HG03521 (cell line): ENCODE measurements at regions not wholly inside any gene's neighbourhood (a gene's known extent, or its start where the extent isn't known, plus 50 kb on each side); places are given as distances from the start of the nearest gene placed in this dataset.

Experiments used
- ATAC-seq: cut with Tn5 transposase; IDR thresholded peaks from one replicate; pipeline ENCODE4 v1.9.1; 2021; ENCODE audit warnings: mild to moderate bottlenecking, moderate library complexity; ENCODE audit not compliant: unreplicated experiment

- ATAC-seq: no peak
These were observed 74.3 kb upstream of the CES5A start for GRCh38 chr16:55949518-55949917.

DNA sequence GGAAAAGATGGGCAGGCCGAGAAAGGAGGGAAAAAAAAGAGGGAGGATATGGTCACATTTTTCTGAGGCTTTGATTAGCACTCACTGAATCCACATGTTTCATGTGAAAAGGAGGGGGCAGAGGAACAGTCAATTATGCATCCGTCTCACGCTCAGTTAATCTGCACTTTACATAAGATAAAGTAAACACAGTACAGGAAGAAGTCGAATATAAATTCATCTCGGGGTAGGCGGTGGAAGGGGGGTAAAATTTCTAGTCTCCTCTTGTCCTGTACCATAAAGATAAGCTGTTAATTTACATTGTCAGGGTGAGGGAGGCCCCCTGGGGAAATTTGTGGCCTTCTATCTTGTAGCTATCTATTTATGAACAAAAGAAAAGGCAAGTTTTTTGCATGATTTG lies 73.1 kb upstream of the CES5A start:
- no peak for ATAC-seq

GRCh38 chr16:55947366-55947765 lies 72.2 kb upstream of the CES5A start:
- no peak for ATAC-seq

DNA sequence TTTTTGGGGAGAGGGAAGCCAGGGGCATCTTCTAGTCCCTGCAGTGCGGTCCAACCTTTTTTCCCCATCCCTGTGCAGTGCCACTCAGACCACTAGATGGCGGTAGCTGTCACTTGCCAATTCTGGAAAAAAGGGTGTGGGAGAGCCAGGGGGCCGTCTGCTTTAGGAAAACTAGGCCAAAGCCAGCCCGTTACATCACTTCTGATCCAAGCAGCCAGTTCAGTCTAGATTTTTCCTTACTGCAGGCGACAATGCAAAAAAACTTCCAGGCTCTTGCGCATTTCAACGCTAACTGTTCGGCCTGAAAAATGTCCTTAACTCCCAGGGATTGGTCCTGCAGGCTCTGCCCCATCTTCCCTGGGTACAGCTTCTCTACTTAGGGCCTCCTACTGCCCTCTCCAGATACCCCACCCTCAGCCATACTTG lies 69.2 kb upstream of the CES5A start:
- ATAC-seq: no peak

DNA sequence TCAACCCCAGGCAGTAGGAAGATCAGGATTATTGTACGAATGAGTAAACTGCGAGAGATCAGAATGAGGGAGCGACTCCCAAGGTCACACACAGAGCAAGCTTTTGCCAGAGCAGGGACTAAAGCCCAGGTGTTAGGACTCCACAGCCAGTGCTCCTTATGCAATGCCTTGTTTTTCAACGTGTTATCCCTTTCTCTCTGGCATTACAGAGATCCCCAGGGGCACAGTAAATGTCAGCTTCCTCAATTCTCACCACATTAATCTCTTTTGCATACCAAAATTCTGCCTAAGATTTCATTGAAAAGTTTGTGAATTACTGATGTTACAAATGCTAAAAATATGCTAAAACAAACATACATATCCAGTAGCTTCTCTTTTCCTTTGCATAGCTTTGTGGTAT lies 68.1 kb upstream of the CES5A start:
- no peak for ATAC-seq

- ATAC-seq: no peak
These were observed 67.6 kb upstream of the CES5A start for GRCh38 chr16:55942821-55943220.

- no peak for ATAC-seq
These were observed 66.4 kb upstream of the CES5A start for GRCh38 chr16:55941552-55941951.

DNA sequence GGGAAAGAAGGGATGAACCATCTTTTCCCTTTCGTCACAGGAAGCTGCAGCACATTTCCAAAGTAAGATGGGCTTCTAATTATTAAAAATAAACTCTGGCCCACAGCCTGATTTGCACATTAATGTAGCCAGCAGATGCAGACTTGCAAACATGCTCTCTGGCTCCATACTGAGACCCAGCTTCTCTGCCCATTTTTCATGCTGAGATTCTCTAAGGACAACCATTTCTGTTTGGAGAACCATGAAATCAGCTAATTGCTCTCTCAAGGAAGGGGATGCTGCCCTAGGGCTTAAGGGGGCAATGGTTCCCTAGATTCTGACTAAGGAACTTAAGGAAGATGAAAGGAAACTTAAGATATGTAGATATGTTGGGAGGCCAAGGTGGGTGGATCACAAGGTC lies 63.0 kb upstream of the CES5A start:
- no peak for ATAC-seq

DNA sequence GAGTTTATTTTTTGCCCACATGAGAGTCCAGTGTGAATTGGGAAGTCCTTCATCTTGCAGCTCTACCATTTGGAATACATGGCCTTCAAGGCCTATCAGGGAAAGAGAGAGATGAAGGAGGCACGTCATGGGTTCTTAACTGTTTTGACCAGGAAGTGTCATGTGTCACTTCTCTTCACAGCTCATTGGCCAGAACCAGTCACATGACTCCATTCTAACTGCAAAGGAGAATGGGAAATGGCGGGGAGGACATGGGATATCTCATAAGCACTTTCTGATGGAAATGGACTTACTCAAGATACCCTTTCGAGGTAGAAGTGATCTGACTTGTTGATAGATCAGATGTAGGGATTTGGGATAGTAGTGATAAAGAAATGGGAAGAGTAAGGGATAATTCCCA lies 57.9 kb upstream of the CES5A start:
- ATAC-seq: no peak

GRCh38 chr16:55930036-55930435 lies 54.9 kb upstream of the CES5A start:
- no peak for ATAC-seq

- ATAC-seq: no peak
These were observed 54.0 kb upstream of the CES5A start for GRCh38 chr16:55929181-55929580.

DNA sequence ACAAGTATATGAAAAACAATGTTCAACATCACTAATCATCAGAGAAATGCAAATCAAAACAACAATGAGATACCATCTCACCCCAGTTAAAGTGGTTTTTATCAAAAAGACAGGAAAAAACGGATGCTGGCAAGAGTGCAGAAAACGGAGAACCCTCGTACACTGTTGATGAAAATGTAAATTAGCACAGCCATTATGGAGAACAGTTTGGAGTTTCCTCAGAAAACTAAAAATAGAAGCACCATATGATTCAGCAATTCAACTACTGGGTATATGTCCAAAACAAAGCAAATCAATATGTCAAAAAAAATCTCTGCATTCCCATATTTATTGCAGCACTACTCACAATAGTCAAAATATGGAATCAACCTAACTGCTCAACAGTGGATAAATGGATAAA lies 50.1 kb upstream of the CES5A start:
- ATAC-seq: no peak
